A549 (cell line): ENCODE measurements at regions not wholly inside any gene's neighbourhood (a gene's known extent, or its start where the extent isn't known, plus 50 kb on each side); places are given as distances from the start of the nearest gene placed in this dataset.

Experiments
- ATAC-seq, 2 experiments: fragments of 200-7000 bp in 1 of 2; fragments of >200 bp in 1 of 2; cut with Nextera tagmentation in 1 of 2; cut with Tn5 transposase in 1 of 2; 3 replicates each; pipeline versions ENCODE4 v1.8.0 to v1.9.1; 2018 to 2020; ENCODE audit warnings: mild to moderate bottlenecking in 1 of 2, moderate library complexity in 1 of 2
- CTCF ChIA-PET: fragments of 300-600 bp; sonication (Branson Sonifier 250); formaldehyde crosslinking; extraction: SDS; loops from one replicate; lab custom pipeline; 2021; ENCODE audit warnings: antibody characterized with exemption, inconsistent platforms; lab: Yijun Ruan, JAX
- POLR2A ChIA-PET: fragments of 350-600 bp; formaldehyde crosslinking; extraction: SDS; loops from one replicate; lab custom pipeline; 2021; ENCODE audit warnings: antibody characterized with exemption, inconsistent platforms; lab: Yijun Ruan, JAX
- DNase-seq, 2 experiments: peaks; one replicate each; pipeline versions ENCODE4 v3.0.0 to v3.0.0-alpha.2; 2011 to 2016; ENCODE audit warnings: low read depth in 1 of 2, low spot score in 1 of 2
- FAIRE-seq: peaks from 2 replicates; lab custom pipeline; 2011; peaks lifted over from hg19 to GRCh38; lab: Jason Lieb, UNC
- H3K27ac ChIP-seq, 2 experiments: fragments of >200 bp; sonication (Bioruptor Twin); formaldehyde crosslinking; 3 replicates each; pipeline ENCODE4 v1.5.1; 2016 to 2017
- H3K4me1 ChIP-seq: fragments of >200 bp; sonication (Bioruptor Twin); formaldehyde crosslinking; 3 replicates; pipeline ENCODE4 v1.6.1; 2016
- H3K4me2 ChIP-seq: fragments of >200 bp; sonication (Bioruptor Twin); formaldehyde crosslinking; 3 replicates; pipeline ENCODE4 v1.6.1; 2016
- H3K4me3 ChIP-seq: fragments of >200 bp; sonication (Bioruptor Twin); formaldehyde crosslinking; 3 replicates; pipeline ENCODE4 v1.5.1; 2016
- H3K9me3 ChIP-seq: fragments of >200 bp; sonication (Bioruptor Twin); formaldehyde crosslinking; 3 replicates; pipeline ENCODE4 v1.6.1; 2016
- BHLHE40 ChIP-seq: IDR thresholded peaks from 2 replicates; pipeline ENCODE4 v1.6.1; 2012; ENCODE audit warnings: low read depth, low read length, inconsistent platforms
- CBX2 ChIP-seq: fragments of 200-600 bp; sonication (generic); IDR thresholded peaks from 2 replicates; pipeline ENCODE4 v1.6.1; 2016; ENCODE audit warnings: low read depth, mild to moderate bottlenecking, borderline replicate concordance
- CBX8 ChIP-seq: fragments of 200-600 bp; sonication (generic); IDR thresholded peaks from 2 replicates; pipeline ENCODE4 v1.6.1; 2016
- CHD2 ChIP-seq: fragments of 150-350 bp; IDR thresholded peaks from 2 replicates; pipeline ENCODE4 v1.6.1; 2014; ENCODE audit warnings: low read length; ENCODE audit not compliant: partially characterized antibody
- EHMT2 ChIP-seq: fragments of 200-600 bp; sonication (generic); IDR thresholded peaks from 2 replicates; pipeline ENCODE4 v1.6.1; 2016; ENCODE audit warnings: antibody characterized with exemption, low read depth, mild to moderate bottlenecking, moderate library complexity
- EP300 ChIP-seq, 2 experiments: fragments of >200 bp; sonication (Bioruptor Twin); formaldehyde crosslinking; IDR thresholded peaks; 2 replicates in 1 of 2; 3 replicates in 1 of 2; pipeline ENCODE4 v1.6.1; 2016 to 2017
- FOSB ChIP-seq: fragments of 250-450 bp; sonication (Bioruptor Pico); IDR thresholded peaks from 2 replicates; pipeline ENCODE4 v1.5.0; 2020; ENCODE audit warnings: mild to moderate bottlenecking, moderate library complexity
- HDAC2 ChIP-seq: fragments of 200-600 bp; sonication (generic); IDR thresholded peaks from 2 replicates; pipeline ENCODE4 v1.6.1; 2016
- HOXB5 ChIP-seq: fragments of 250-450 bp; sonication (Bioruptor Pico); IDR thresholded peaks from 2 replicates; pipeline ENCODE4 v1.5.0; 2020; ENCODE audit warnings: mild to moderate bottlenecking, moderate library complexity
- JUN ChIP-seq, 2 experiments: fragments of >200 bp; sonication (Bioruptor Twin); formaldehyde crosslinking; IDR thresholded peaks; 2 replicates in 1 of 2; 3 replicates in 1 of 2; pipeline ENCODE4 v1.6.1; 2016 to 2017
- MAFK ChIP-seq: fragments of 450-650 bp; IDR thresholded peaks from 2 replicates; pipeline ENCODE4 v1.6.1; 2014; ENCODE audit not compliant: partially characterized antibody
- NFE2L2 ChIP-seq: fragments of 150-350 bp; conservative IDR thresholded peaks from 2 replicates; pipeline ENCODE4 v1.6.1; 2014; ENCODE audit warnings: low read length
- POLR2A ChIP-seq: IDR thresholded peaks from 2 replicates; pipeline ENCODE4 v1.6.1; 2012; ENCODE audit warnings: mild to moderate bottlenecking, low read length
- POLR2AphosphoS2 ChIP-seq: conservative IDR thresholded peaks from 2 replicates; pipeline ENCODE4 v1.6.1; 2012; ENCODE audit warnings: low read length, improper control_type of control experiment, inconsistent platforms
- SREBF2 ChIP-seq: fragments of 450-650 bp; IDR thresholded peaks from 2 replicates; pipeline ENCODE4 v1.6.1; 2014; ENCODE audit warnings: mild to moderate bottlenecking, moderate library complexity
- ZFP36 ChIP-seq: fragments of 450-650 bp; IDR thresholded peaks from 2 replicates; pipeline ENCODE4 v1.6.1; 2014; ENCODE audit warnings: borderline replicate concordance; ENCODE audit not compliant: partially characterized antibody
- WGBS: methylation state at CpG from one replicate; pipeline ENCODE4 v1.1.6; 2017; ENCODE audit errors: missing lambda C conversion rate; 5-methylcytosine and 5-hydroxymethylcytosine counted together
- TF ChIP-seq, protein P1 (sequence below): IDR thresholded peaks from 2 replicates; pipeline ENCODE4 v1.6.1; 2012
- TF ChIP-seq, protein P2 (sequence below): fragments of >200 bp; sonication (Bioruptor Twin); formaldehyde crosslinking; IDR thresholded peaks from 3 replicates; pipeline ENCODE4 v1.5.1; 2016
- TF ChIP-seq, protein P3 (sequence below): fragments of >200 bp; sonication (Bioruptor Twin); formaldehyde crosslinking; IDR thresholded peaks from 2 replicates; pipeline ENCODE4 v1.6.1; 2016
- TF ChIP-seq, protein P4 (sequence below): fragments of 200-600 bp; sonication (generic); IDR thresholded peaks from 2 replicates; pipeline ENCODE4 v1.6.1; 2016; ENCODE audit warnings: antibody characterized with exemption, mild to moderate bottlenecking, moderate library complexity
- TF ChIP-seq, protein P5 (sequence below): fragments of 150-350 bp; IDR thresholded peaks from 2 replicates; pipeline ENCODE4 v1.6.1; 2014; ENCODE audit warnings: low read depth, mild to moderate bottlenecking, low read length

DNA sequence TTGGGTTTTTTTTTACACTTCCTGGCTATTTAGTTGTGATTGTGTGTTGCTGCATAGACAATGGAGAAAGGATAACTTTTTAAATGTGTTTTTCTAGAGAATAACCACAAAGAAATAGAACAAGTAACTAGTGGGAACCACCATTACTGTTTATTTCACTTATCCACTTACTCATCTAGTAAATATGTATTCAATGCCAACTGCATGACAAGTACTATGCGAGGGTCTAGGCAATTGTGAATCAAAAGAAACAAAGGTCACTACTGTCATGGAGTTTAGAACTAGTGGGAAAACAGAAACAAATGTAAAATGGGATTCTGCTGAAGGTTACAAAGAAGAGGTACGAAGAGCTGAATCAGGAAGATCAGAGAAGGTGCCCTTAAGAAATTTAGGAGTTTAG, 600.9 kb upstream of the ROBO2 start:
- Histone ChIP-seq H3K27ac (no peak overlapping the region), H3K4me1 (no peaks in the 10 kb centered on the region), H3K4me2 (no peak overlapping the region), H3K9me3 (no peaks in the 10 kb centered on the region), H3K4me3 (no peak overlapping the region)
- no peak for ATAC-seq
- 1% methylated on average over 2 of the region's 2 CpGs for WGBS
- ChIA-PET CTCF (no interaction called here), POLR2A (no interaction called here)
- TF ChIP-seq BHLHE40 (no peak), EHMT2 (no peak), HOXB5 (CRISPR knock-in tag) (no peak), ZFP36 (no peak), FOSB (no peak), JUN (IDR thresholded peaks at IDR 0.05) (no peak), SREBF2 (no peak), POLR2AphosphoS2 (no peak)
- TF ChIP-seq, protein P1, sequence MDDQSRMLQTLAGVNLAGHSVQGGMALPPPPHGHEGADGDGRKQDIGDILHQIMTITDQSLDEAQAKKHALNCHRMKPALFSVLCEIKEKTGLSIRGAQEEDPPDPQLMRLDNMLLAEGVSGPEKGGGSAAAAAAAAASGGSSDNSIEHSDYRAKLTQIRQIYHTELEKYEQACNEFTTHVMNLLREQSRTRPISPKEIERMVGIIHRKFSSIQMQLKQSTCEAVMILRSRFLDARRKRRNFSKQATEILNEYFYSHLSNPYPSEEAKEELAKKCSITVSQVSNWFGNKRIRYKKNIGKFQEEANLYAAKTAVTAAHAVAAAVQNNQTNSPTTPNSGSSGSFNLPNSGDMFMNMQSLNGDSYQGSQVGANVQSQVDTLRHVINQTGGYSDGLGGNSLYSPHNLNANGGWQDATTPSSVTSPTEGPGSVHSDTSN, result no peak
- TF ChIP-seq, protein P2, sequence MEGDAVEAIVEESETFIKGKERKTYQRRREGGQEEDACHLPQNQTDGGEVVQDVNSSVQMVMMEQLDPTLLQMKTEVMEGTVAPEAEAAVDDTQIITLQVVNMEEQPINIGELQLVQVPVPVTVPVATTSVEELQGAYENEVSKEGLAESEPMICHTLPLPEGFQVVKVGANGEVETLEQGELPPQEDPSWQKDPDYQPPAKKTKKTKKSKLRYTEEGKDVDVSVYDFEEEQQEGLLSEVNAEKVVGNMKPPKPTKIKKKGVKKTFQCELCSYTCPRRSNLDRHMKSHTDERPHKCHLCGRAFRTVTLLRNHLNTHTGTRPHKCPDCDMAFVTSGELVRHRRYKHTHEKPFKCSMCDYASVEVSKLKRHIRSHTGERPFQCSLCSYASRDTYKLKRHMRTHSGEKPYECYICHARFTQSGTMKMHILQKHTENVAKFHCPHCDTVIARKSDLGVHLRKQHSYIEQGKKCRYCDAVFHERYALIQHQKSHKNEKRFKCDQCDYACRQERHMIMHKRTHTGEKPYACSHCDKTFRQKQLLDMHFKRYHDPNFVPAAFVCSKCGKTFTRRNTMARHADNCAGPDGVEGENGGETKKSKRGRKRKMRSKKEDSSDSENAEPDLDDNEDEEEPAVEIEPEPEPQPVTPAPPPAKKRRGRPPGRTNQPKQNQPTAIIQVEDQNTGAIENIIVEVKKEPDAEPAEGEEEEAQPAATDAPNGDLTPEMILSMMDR, result no peak
- TF ChIP-seq, protein P3, sequence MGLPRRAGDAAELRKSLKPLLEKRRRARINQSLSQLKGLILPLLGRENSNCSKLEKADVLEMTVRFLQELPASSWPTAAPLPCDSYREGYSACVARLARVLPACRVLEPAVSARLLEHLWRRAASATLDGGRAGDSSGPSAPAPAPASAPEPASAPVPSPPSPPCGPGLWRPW, result no peak
- TF ChIP-seq, protein P4, sequence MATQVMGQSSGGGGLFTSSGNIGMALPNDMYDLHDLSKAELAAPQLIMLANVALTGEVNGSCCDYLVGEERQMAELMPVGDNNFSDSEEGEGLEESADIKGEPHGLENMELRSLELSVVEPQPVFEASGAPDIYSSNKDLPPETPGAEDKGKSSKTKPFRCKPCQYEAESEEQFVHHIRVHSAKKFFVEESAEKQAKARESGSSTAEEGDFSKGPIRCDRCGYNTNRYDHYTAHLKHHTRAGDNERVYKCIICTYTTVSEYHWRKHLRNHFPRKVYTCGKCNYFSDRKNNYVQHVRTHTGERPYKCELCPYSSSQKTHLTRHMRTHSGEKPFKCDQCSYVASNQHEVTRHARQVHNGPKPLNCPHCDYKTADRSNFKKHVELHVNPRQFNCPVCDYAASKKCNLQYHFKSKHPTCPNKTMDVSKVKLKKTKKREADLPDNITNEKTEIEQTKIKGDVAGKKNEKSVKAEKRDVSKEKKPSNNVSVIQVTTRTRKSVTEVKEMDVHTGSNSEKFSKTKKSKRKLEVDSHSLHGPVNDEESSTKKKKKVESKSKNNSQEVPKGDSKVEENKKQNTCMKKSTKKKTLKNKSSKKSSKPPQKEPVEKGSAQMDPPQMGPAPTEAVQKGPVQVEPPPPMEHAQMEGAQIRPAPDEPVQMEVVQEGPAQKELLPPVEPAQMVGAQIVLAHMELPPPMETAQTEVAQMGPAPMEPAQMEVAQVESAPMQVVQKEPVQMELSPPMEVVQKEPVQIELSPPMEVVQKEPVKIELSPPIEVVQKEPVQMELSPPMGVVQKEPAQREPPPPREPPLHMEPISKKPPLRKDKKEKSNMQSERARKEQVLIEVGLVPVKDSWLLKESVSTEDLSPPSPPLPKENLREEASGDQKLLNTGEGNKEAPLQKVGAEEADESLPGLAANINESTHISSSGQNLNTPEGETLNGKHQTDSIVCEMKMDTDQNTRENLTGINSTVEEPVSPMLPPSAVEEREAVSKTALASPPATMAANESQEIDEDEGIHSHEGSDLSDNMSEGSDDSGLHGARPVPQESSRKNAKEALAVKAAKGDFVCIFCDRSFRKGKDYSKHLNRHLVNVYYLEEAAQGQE, result no peak
- no peak for DNase-seq
- FAIRE-seq, result no peak

DNA sequence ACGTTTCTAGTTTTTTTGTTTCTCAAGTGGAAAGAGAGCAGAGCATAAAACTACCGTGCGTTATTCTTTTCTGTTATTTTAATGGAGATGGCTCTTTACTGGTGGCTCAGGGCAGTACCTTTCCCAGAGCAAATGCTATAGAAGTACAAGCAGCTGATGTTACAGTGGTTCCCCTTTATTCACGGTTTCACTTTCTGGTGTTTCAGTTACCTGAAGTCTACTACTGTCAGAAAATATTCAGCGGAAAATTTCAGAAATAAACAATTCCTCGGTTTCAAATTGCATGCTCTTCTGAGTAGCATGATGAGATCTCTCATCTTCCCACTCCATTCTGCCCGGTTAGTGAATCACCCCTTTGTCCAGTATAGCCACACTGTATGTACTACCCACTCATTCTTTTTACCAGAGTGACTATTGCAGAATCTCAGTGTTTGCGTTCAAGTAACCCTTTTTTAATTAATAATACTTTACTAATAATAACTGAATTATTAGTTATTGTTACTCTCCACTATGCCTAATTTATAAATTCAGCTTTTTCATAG, 597.5 kb upstream of the ROBO2 start:
- no peak for TF ChIP-seq JUN (IDR thresholded peaks at IDR 0.05)
- TF ChIP-seq HDAC2, result no peak
- no peak for TF ChIP-seq MAFK
- no peak for TF ChIP-seq NFE2L2
- TF ChIP-seq, protein P4, result no peak
- no peak for TF ChIP-seq BHLHE40
- TF ChIP-seq, protein P5, sequence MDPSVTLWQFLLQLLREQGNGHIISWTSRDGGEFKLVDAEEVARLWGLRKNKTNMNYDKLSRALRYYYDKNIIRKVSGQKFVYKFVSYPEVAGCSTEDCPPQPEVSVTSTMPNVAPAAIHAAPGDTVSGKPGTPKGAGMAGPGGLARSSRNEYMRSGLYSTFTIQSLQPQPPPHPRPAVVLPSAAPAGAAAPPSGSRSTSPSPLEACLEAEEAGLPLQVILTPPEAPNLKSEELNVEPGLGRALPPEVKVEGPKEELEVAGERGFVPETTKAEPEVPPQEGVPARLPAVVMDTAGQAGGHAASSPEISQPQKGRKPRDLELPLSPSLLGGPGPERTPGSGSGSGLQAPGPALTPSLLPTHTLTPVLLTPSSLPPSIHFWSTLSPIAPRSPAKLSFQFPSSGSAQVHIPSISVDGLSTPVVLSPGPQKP, result no peak
- TF ChIP-seq, protein P2, result no peak
- TF ChIP-seq, protein P3, result no peak
- TF ChIP-seq CBX8, result no peak
- TF ChIP-seq CHD2, result no peak
- no peak for TF ChIP-seq CBX2
- no peak for TF ChIP-seq HOXB5 (CRISPR knock-in tag)
- no peak for TF ChIP-seq EP300 (IDR thresholded peaks at IDR 0.05)
- TF ChIP-seq POLR2A, result no peak
- FAIRE-seq (no peak), ATAC-seq (no peak), DNase-seq (no peak)
- ChIA-PET CTCF (interaction anchor here (0.6 kb wide), 1 partner anchor 54 kb away, joined by 4 read pairs; no protein-coding TSS in a partner anchor), POLR2A (no interaction called here)
- no peaks in the 10 kb centered on the region for H3K4me1 ChIP-seq
- H3K27ac ChIP-seq, result no peak overlapping the region
- 20% methylated on average over 8 of the region's 8 CpGs for WGBS
- H3K9me3 ChIP-seq, result no peaks in the 10 kb centered on the region
- no peak overlapping the region for H3K4me2 ChIP-seq
- no peak overlapping the region for H3K4me3 ChIP-seq
